ENCODE measurements at regions not wholly inside any gene's neighbourhood (a gene's known extent, or its start where the extent isn't known, plus 50 kb on each side); places are given as distances from the start of the nearest gene placed in this dataset.

GRCh38 chr5:121108725-121109124 lies 644.6 kb downstream of the PRR16 start:
- no peak for TF ChIP-seq CTCF (IDR thresholded peaks at IDR 0.05; ENCODE audit: extremely low read depth, missing control alignments)
- DNase-seq (ENCODE audit: low spot score): no peak

- TF ChIP-seq CTCF (IDR thresholded peaks at IDR 0.05; ENCODE audit: extremely low read depth, missing control alignments): no peak
- DNase-seq (ENCODE audit: low spot score): no peak
These were observed 645.7 kb downstream of the PRR16 start for GRCh38 chr5:121109817-121110216.

GRCh38 chr5:121121786-121122185 lies 657.7 kb downstream of the PRR16 start:
- no peak for TF ChIP-seq CTCF (IDR thresholded peaks at IDR 0.05; ENCODE audit: extremely low read depth, missing control alignments)
- DNase-seq (ENCODE audit: low spot score): no peak

- no peak for DNase-seq (ENCODE audit: low spot score)
- TF ChIP-seq CTCF (IDR thresholded peaks at IDR 0.05; ENCODE audit: extremely low read depth, missing control alignments): no peak
These were observed 674.4 kb downstream of the PRR16 start for GRCh38 chr5:121138495-121138907.

GRCh38 chr5:121138952-121139351 lies 674.9 kb downstream of the PRR16 start:
- no peak for TF ChIP-seq CTCF (IDR thresholded peaks at IDR 0.05; ENCODE audit: extremely low read depth, missing control alignments)
- no peak for DNase-seq (ENCODE audit: low spot score)

- no peak for TF ChIP-seq CTCF (IDR thresholded peaks at IDR 0.05; ENCODE audit: extremely low read depth, missing control alignments)
- no peak for DNase-seq (ENCODE audit: low spot score)
These were observed 680.7 kb downstream of the PRR16 start for GRCh38 chr5:121144764-121145163.

- DNase-seq (ENCODE audit: low spot score): no peak
- no peak for TF ChIP-seq CTCF (IDR thresholded peaks at IDR 0.05; ENCODE audit: extremely low read depth, missing control alignments)
These were observed 687.4 kb downstream of the PRR16 start for GRCh38 chr5:121151534-121151933.

All from GM20000 (cell line).